ENCODE measurements at regions not wholly inside any gene's neighbourhood (a gene's known extent, or its start where the extent isn't known, plus 50 kb on each side); places are given as distances from the start of the nearest gene placed in this dataset.

DNA sequence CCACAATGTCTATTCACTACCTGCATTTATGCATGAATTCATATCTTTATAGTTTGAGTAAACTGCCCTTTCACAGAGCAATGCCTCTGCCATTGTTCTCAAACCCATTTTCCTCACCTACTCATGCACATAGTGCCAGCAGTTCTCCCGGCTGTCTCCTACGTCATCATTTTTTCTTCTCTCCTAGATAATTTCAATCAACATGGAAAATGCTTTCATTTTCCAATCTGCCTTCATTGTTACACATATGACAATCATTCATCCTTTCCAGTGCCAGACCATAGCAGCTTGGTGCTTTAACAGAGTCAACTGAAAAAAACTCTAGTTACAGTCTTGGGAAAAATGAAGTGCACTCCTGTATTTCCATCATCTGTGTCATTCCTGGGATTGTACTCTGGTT, 514.8 kb upstream of the CTNND2 start:
- TF ChIP-seq, protein P1, sequence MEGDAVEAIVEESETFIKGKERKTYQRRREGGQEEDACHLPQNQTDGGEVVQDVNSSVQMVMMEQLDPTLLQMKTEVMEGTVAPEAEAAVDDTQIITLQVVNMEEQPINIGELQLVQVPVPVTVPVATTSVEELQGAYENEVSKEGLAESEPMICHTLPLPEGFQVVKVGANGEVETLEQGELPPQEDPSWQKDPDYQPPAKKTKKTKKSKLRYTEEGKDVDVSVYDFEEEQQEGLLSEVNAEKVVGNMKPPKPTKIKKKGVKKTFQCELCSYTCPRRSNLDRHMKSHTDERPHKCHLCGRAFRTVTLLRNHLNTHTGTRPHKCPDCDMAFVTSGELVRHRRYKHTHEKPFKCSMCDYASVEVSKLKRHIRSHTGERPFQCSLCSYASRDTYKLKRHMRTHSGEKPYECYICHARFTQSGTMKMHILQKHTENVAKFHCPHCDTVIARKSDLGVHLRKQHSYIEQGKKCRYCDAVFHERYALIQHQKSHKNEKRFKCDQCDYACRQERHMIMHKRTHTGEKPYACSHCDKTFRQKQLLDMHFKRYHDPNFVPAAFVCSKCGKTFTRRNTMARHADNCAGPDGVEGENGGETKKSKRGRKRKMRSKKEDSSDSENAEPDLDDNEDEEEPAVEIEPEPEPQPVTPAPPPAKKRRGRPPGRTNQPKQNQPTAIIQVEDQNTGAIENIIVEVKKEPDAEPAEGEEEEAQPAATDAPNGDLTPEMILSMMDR (IDR thresholded peaks at IDR 0.05): no peak
- no peak for TF ChIP-seq POLR2A (IDR thresholded peaks at IDR 0.05)

Measured in Peyer's patch (tissue), 4 donors.